PC-9 (cell line): ENCODE measurements at regions not wholly inside any gene's neighbourhood (a gene's known extent, or its start where the extent isn't known, plus 50 kb on each side); places are given as distances from the start of the nearest gene placed in this dataset.

Source experiments
- BruUV-seq: library from RNA; stranded (reverse); fragments of 400-500 nt; replicated peaks from 2 replicates; lab custom pipeline; 2021; lab: Mats Ljungman, UMichigan
- CTCF ChIA-PET: fragments of 300-600 bp; sonication (Branson Sonifier 250); formaldehyde crosslinking; loops from one replicate; lab custom pipeline; 2022; ENCODE audit warnings: antibody characterized with exemption; lab: Charles Lee
- POLR2A ChIA-PET: fragments of 300-600 bp; sonication (Branson Sonifier 250); formaldehyde crosslinking; loops from one replicate; lab custom pipeline; 2022; ENCODE audit warnings: antibody characterized with exemption; ENCODE audit not compliant: unreplicated experiment; lab: Charles Lee
- DNase-seq, 2 experiments: peaks; one replicate each; pipeline versions ENCODE4 v3.0.0 to v3.0.0-alpha.2; 2015 to 2022; ENCODE audit warnings: mixed read lengths in 1 of 2
- H2AFZ ChIP-seq: fragments of 200-600 bp; sonication (generic); 2 replicates; pipeline ENCODE4 v1.8.1; 2017; ENCODE audit warnings: antibody characterized with exemption
- H3F3A ChIP-seq: fragments of 200-600 bp; sonication (generic); 2 replicates; pipeline ENCODE4 v1.8.1; 2017; ENCODE audit warnings: antibody characterized with exemption, mild to moderate bottlenecking, low read depth; ENCODE audit not compliant: insufficient read depth
- H3K27ac ChIP-seq: fragments of 200-600 bp; sonication (generic); 2 replicates; pipeline ENCODE4 v1.6.1; 2016; ENCODE audit warnings: mixed run types
- H3K27me3 ChIP-seq: fragments of 200-600 bp; sonication (generic); 2 replicates; pipeline ENCODE4 v1.6.1; 2016; ENCODE audit warnings: low read depth, mixed run types; ENCODE audit not compliant: insufficient read depth
- H3K36me3 ChIP-seq: fragments of 200-600 bp; sonication (generic); 2 replicates; pipeline ENCODE4 v1.6.1; 2016; ENCODE audit warnings: low read depth, mixed run types
- H3K4me1 ChIP-seq: fragments of 200-600 bp; sonication (generic); replicated peaks from 2 replicates; pipeline ENCODE4 v1.6.1; 2016; ENCODE audit warnings: mixed run types; ENCODE audit not compliant: insufficient read depth
- H3K4me2 ChIP-seq: fragments of 200-600 bp; sonication (generic); 2 replicates; pipeline ENCODE4 v1.6.1; 2017; ENCODE audit warnings: mixed run types
- H3K4me3 ChIP-seq: fragments of 200-600 bp; sonication (generic); 2 replicates; pipeline ENCODE4 v1.6.1; 2016; ENCODE audit warnings: mixed run types
- H3K79me2 ChIP-seq: fragments of 200-600 bp; sonication (generic); 2 replicates; pipeline ENCODE4 v1.6.1; 2017; ENCODE audit warnings: low read depth, mixed run types
- H3K9me2 ChIP-seq: fragments of 200-600 bp; sonication (generic); 2 replicates; pipeline ENCODE4 v1.8.1; 2017; ENCODE audit warnings: mild to moderate bottlenecking; ENCODE audit not compliant: insufficient read depth
- H3K9me3 ChIP-seq: fragments of 200-600 bp; sonication (generic); 2 replicates; pipeline ENCODE4 v1.8.1; 2016; ENCODE audit warnings: low read depth; ENCODE audit not compliant: insufficient read depth
- H4K20me1 ChIP-seq: fragments of 200-600 bp; sonication (generic); 2 replicates; pipeline ENCODE4 v1.8.1; 2017; ENCODE audit not compliant: insufficient read depth
- EZH2 ChIP-seq: fragments of 200-600 bp; sonication (generic); IDR thresholded peaks from 2 replicates; pipeline ENCODE4 v1.8.0; 2017; ENCODE audit warnings: antibody characterized with exemption, low read depth
- intact Hi-C: fragments of 100-400 bp; cut with micrococcal nuclease; formaldehyde crosslinking; loops from one replicate; pipeline ENCODE4 v1.10.0; 2022; ENCODE audit not compliant: unreplicated experiment
- TF ChIP-seq, protein P1 (sequence below): fragments of 200-600 bp; sonication (generic); conservative IDR thresholded peaks from 2 replicates; pipeline ENCODE4 v1.6.1; 2017; ENCODE audit warnings: mixed run types, antibody characterized with exemption, mild to moderate bottlenecking, moderate library complexity

DNA sequence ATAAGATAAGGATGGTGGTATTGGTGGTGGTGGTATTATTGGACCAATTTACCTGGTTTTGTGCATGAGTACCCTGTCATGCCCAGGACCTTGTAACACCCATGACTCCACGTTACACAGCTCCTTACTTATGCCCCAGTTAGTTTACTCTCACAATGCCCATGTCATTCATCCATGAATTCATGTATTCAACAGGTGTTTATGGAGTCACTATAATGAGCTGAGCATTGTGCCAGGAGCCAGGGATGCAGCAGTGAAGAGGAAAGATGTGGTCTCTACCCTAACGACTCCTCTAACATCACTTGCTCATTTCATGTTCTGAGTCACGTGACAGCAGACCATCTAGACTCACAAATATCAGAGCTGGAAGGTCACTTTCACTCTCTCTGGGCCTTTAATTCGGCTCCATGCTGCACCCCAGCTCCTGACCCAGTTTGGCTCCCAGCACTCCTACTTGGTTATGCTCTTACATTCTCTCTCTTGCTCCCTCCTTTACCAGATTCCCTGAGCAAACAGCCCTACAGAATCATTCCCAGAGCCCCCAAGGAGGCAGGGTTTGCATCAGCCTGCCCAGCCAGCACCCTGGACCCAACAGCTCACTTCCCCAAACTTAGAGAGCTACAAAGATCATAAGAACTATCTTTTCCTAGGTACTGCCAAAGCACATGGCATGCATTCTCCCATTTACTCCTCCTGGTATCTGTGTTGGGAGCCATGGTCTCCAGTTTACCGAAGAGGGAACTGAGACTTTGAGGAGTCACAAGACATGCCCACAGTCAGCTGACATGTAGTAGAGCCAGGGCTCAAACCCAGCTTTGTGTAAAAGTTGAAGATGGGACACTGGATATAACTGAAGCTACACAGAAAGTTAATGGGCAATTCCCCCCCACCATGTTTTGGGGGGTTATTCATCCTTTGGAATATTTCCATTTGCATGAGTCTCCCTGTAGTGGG is 449.9 kb downstream of the LRATD1 start:
- no peaks in the 10 kb centered on the region for H3K79me2 ChIP-seq
- H4K20me1 ChIP-seq: no peaks in the 10 kb centered on the region
- no peaks in the 10 kb centered on the region for H3K36me3 ChIP-seq
- H2AFZ ChIP-seq: no peak overlapping the region
- ChIA-PET CTCF (no interaction called here), POLR2A (no interaction called here)
- intact Hi-C loops: no loop called here
- no peaks in the 10 kb centered on the region for H3K9me2 ChIP-seq
- TF ChIP-seq, protein P1, sequence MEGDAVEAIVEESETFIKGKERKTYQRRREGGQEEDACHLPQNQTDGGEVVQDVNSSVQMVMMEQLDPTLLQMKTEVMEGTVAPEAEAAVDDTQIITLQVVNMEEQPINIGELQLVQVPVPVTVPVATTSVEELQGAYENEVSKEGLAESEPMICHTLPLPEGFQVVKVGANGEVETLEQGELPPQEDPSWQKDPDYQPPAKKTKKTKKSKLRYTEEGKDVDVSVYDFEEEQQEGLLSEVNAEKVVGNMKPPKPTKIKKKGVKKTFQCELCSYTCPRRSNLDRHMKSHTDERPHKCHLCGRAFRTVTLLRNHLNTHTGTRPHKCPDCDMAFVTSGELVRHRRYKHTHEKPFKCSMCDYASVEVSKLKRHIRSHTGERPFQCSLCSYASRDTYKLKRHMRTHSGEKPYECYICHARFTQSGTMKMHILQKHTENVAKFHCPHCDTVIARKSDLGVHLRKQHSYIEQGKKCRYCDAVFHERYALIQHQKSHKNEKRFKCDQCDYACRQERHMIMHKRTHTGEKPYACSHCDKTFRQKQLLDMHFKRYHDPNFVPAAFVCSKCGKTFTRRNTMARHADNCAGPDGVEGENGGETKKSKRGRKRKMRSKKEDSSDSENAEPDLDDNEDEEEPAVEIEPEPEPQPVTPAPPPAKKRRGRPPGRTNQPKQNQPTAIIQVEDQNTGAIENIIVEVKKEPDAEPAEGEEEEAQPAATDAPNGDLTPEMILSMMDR: no peak
- TF ChIP-seq EZH2: no peak
- H3K4me3 ChIP-seq: no peak overlapping the region
- no TSS peak for BruUV-seq
- no peaks in the 10 kb centered on the region for H3F3A ChIP-seq
- H3K4me1 ChIP-seq: no peaks in the 10 kb centered on the region
- H3K27ac ChIP-seq: no peak overlapping the region
- DNase-seq: no peak
- H3K9me3 ChIP-seq: no peaks in the 10 kb centered on the region
- H3K27me3 ChIP-seq: peaks cover 19% of the 10 kb centered on the region
- no peak overlapping the region for H3K4me2 ChIP-seq

DNA sequence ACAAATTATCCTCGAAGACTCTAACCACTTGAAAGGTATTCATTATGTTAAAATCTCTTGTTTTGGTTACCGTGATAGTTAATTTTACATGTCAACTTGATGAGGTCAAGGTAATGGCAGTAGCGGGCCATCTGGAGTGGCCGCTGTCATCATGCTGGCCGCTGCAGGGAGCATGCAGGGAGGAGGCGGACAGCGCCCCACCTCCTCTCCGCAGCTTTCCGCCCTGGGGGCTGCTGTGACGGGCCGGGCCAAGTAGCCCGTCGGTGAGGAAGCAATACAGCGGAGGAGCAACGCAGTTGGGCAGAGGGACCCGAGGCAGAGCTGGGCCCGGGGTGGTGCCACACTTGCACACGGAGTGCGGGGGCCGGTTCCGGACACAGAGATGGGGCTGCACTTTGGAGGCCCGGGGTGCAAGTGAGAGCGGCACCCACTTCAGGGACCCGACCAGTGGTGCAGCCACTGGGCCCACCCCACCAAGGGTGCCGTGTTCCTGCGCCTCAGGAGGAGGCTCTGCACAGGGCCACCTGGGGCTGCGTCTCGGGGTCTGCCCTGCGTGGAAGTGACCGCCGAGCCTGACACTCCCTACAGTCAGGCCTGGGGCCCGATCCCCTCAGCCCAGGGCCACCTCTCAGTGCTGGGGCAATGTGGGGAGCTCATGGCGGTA is 452.4 kb downstream of the LRATD1 start:
- intact Hi-C loops: no loop called here
- H3K4me3 ChIP-seq: no peak overlapping the region
- H4K20me1 ChIP-seq: no peaks in the 10 kb centered on the region
- no peaks in the 10 kb centered on the region for H3F3A ChIP-seq
- TF ChIP-seq EZH2: no peak
- TF ChIP-seq, protein P1: no peak
- no peak for DNase-seq
- H3K4me1 ChIP-seq: no peaks in the 10 kb centered on the region
- ChIA-PET POLR2A (no interaction called here), CTCF (no interaction called here)
- H2AFZ ChIP-seq: no peak overlapping the region
- no TSS peak for BruUV-seq
- H3K79me2 ChIP-seq: no peaks in the 10 kb centered on the region
- no peak overlapping the region for H3K27ac ChIP-seq
- H3K9me2 ChIP-seq: no peaks in the 10 kb centered on the region
- peaks cover 14% of the 10 kb centered on the region for H3K27me3 ChIP-seq
- no peaks in the 10 kb centered on the region for H3K9me3 ChIP-seq
- no peak overlapping the region for H3K4me2 ChIP-seq
- no peaks in the 10 kb centered on the region for H3K36me3 ChIP-seq

DNA sequence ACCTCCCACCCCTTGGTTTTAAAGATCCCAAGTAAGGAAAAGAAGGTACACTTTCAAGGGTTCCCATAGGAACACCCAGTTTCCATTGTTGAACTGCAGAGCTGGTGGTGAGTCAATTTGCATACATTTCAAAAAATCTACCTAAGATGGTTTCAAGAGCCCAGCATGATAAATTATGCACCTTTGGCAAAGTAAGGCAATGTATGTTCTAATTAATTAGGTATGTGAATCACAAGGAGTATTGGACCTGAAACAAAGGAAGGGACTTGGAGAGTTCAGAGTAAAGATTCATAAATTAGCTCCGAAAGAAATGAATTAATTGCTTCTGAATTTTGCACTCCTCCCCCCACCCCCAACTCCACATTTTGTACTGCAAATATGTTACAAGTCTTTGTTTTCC is 459.7 kb downstream of the LRATD1 start:
- BruUV-seq: no TSS peak
- Histone ChIP-seq H3F3A (no peaks in the 10 kb centered on the region), H3K4me1 (no peaks in the 10 kb centered on the region), H3K79me2 (no peaks in the 10 kb centered on the region), H3K9me2 (no peaks in the 10 kb centered on the region), H3K4me2 (no peak overlapping the region), H3K27me3 (no peaks in the 10 kb centered on the region), H3K27ac (no peak overlapping the region), H4K20me1 (no peaks in the 10 kb centered on the region), H3K36me3 (no peaks in the 10 kb centered on the region), H2AFZ (no peak overlapping the region), H3K4me3 (no peak overlapping the region), H3K9me3 (no peaks in the 10 kb centered on the region)
- ChIA-PET POLR2A (no interaction called here), CTCF (no interaction called here)
- intact Hi-C loops: no loop called here
- TF ChIP-seq, protein P1: no peak
- TF ChIP-seq EZH2: no peak
- DNase-seq: no peak
